GM10266 (cell line): ENCODE measurements at regions not wholly inside any gene's neighbourhood (a gene's known extent, or its start where the extent isn't known, plus 50 kb on each side); places are given as distances from the start of the nearest gene placed in this dataset.

ENCODE experiments used
- DNase-seq: peaks from one replicate; pipeline ENCODE4 v3.0.0; 2012; ENCODE audit errors: extremely low spot score
- TF ChIP-seq, protein P1 (sequence below): IDR thresholded peaks from 2 replicates; pipeline ENCODE4 v1.5.1; 2012; ENCODE audit warnings: mild to moderate bottlenecking, low read depth; ENCODE audit not compliant: control insufficient read depth, insufficient read depth; ENCODE audit errors: missing control alignments

DNA sequence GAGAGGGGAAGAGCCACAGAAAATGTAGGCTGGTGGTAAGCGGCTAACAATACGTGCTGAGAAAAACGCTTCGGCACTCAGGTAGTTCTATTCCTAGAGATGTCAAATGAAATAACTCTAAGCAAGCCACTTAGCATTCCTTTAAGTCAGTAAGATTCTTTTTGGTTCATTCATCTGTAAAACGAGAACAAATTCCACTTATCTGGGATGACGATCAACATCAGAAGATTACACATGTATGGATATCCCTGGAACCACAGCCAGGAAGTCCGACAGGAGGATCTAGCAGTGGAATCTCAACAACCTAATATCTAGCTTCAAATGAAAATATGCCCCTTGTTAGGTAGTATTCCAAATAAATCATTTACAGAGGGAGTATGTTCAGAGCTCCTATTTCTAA lies 74.6 kb upstream of the CDKN3 start:
- TF ChIP-seq, protein P1, sequence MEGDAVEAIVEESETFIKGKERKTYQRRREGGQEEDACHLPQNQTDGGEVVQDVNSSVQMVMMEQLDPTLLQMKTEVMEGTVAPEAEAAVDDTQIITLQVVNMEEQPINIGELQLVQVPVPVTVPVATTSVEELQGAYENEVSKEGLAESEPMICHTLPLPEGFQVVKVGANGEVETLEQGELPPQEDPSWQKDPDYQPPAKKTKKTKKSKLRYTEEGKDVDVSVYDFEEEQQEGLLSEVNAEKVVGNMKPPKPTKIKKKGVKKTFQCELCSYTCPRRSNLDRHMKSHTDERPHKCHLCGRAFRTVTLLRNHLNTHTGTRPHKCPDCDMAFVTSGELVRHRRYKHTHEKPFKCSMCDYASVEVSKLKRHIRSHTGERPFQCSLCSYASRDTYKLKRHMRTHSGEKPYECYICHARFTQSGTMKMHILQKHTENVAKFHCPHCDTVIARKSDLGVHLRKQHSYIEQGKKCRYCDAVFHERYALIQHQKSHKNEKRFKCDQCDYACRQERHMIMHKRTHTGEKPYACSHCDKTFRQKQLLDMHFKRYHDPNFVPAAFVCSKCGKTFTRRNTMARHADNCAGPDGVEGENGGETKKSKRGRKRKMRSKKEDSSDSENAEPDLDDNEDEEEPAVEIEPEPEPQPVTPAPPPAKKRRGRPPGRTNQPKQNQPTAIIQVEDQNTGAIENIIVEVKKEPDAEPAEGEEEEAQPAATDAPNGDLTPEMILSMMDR, result no peak
- DNase-seq, result no peak

DNA sequence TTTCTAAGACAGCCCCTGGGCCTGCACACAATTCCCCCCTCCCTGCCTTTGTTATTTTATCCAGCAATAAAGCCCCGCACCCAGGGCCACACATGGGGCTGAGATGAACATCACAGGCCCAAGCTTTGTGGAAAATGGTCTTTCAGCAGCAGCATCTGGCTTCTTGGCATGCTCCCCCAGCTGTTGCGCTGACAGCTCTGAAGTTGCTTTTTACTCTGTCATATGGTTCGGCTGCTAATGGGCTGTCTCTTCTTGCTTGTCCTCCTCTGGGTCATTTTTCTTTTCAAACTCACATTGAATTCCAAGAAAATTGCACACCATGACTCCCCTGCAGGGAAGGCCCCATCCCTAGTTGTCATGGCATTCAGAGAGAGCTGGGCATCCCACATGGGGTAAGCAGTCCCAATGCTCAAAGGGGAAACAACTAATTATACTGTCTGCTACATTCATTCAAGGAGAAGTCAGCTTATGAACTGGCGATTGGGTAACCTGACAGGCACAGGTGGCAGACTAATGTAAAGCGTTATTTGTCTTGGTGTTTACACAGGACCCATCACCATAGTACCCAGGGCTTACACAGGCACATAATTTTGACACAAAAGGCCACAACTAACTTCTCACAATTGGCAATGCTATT lies 74.0 kb upstream of the CDKN3 start:
- TF ChIP-seq, protein P1, result no peak
- no peak for DNase-seq

DNA sequence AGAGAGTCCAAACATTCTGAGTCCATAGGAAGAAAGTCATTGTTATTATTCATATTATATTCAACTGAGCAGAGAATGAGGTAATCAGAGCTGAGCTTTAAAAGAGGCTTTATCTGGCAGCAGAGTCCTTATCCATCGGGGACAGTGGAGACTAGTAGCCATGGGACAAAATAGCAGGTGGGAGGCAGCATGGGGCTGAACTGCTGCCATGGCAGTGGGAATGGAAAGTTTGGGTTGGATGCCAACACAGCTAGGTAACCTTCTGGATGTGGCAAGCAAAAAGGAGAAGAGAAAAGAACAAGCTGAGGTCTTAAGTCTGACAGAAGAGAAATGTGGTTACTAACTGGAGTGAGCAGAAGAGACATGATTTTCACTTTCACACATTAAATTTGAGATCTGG lies 71.0 kb upstream of the CDKN3 start:
- no peak for DNase-seq
- TF ChIP-seq, protein P1, result no peak

DNA sequence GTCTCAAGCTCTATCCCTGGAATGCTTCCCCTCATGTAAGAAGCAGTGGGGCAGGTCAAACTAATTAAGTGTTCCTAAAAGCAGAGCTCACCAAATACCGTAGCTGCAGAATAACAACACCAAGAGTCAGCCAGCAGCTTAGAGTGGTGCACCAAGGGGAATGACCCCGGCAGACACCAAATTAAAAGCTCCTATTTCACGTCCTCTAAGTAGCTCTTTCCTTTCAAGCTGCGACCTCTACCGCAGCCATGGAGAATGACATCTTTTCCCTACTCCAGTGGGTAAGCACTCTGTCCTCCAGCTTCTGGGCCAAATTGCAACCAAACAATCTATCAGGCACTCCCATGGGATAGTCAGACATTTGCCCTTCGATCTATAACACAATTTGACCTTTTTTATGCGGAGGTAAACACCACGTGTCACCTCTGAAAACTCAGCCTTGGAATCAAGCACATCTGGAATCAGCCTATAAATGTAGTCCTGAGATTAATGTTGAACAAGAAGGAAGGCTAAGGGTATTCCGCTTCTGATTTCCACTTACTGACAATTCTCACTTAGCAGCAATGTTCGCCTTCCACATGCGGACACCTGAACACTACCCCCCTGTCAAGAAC lies 67.6 kb upstream of the CDKN3 start:
- DNase-seq, result peak; percentile 48
- TF ChIP-seq, protein P1, result peak; percentile 71

DNA sequence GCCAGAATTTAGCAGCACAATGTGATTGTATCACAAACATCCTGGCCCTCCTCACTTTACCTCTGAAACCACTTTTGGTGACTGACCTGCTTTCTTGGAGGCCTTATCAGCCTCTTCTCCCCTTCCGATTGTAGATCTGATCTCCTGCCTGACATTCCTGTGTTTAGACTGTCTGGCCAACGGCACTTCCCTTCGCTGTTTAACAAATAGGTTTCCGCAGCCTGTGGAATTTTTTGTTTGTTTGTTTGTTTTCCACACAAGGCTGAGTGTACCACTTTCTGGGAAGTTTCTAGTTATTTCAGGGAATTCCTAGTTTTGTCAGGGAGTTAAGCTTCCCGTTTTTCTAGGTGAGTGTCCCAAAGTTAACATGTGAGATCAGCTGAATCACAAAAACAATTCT lies 65.9 kb upstream of the CDKN3 start:
- DNase-seq, result no peak
- TF ChIP-seq, protein P1, result no peak

DNA sequence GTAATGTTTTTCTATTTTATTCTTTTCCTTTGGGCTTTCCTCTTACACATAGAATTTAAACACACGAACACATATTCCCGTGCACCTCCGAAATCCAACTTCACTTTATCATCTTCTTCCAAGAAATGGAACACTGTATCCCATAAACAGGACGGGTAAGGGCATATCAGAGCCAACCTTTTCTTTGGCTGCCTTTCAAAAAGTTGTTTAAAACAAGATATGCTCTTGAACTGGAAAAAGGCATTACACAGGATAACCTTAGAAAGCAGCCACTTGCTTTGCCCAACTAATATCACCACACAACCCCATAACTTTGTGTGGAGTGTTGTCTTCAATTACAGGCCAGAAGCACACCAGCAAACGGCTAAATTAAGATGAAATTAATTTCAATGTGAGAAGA lies 65.3 kb upstream of the CDKN3 start:
- DNase-seq, result no peak
- TF ChIP-seq, protein P1, result no peak

DNA sequence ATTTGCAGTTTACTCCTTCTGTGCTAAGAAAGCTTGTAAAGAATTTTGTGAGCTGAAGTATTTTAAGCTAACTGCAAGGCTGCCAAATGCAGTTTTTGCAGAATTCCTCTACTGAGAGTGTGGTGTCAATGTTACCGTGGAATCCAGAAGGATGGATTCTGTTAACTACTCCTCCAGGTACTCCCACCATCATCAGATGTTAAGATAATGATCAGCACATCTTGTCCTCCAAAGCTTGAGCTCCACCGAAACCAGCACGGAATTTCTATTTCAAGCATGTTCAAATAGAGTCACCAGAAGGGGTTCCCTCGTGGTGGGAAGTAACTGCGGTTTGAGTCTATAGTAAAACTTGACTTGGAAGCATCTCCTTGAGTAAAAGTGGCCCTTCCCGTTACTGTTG lies 64.3 kb upstream of the CDKN3 start:
- TF ChIP-seq, protein P1, result no peak
- DNase-seq, result no peak
